ENCODE measurements at regions not wholly inside any gene's neighbourhood (a gene's known extent, or its start where the extent isn't known, plus 50 kb on each side); places are given as distances from the start of the nearest gene placed in this dataset.

- no peak for TF ChIP-seq TSHZ2 (CRISPR knock-in tag; IDR thresholded peaks at IDR 0.05)
- TF ChIP-seq CSDC2 (CRISPR knock-in tag; IDR thresholded peaks at IDR 0.05): no peak
- TF ChIP-seq BACH2 (CRISPR knock-in tag; IDR thresholded peaks at IDR 0.05; ENCODE audit: borderline replicate concordance): no peak
- TF ChIP-seq RARB (CRISPR knock-in tag; IDR thresholded peaks at IDR 0.05): no peak
- TF ChIP-seq PPARA (CRISPR knock-in tag; IDR thresholded peaks at IDR 0.05; ENCODE audit: borderline replicate concordance): no peak
- no peak for TF ChIP-seq ZNF565 (CRISPR knock-in tag; conservative IDR thresholded peaks at IDR 0.05; ENCODE audit: low read depth)
- TF ChIP-seq ZC3H10 (CRISPR knock-in tag; IDR thresholded peaks at IDR 0.05): no peak
- TF ChIP-seq, protein P1, sequence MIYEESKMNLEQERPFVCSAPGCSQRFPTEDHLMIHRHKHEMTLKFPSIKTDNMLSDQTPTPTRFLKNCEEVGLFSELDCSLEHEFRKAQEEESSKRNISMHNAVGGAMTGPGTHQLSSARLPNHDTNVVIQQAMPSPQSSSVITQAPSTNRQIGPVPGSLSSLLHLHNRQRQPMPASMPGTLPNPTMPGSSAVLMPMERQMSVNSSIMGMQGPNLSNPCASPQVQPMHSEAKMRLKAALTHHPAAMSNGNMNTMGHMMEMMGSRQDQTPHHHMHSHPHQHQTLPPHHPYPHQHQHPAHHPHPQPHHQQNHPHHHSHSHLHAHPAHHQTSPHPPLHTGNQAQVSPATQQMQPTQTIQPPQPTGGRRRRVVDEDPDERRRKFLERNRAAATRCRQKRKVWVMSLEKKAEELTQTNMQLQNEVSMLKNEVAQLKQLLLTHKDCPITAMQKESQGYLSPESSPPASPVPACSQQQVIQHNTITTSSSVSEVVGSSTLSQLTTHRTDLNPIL (CRISPR knock-in tag; IDR thresholded peaks at IDR 0.05; ENCODE audit: low read depth): no peak
- no peak for TF ChIP-seq ZFP3 (CRISPR knock-in tag; IDR thresholded peaks at IDR 0.05)
- no peak for TF ChIP-seq ZFP30 (CRISPR knock-in tag; IDR thresholded peaks at IDR 0.05)
- no peak for TF ChIP-seq ESRRG (CRISPR knock-in tag; IDR thresholded peaks at IDR 0.05)
- no peak for TF ChIP-seq SNAI2 (CRISPR knock-in tag; IDR thresholded peaks at IDR 0.05)
- no peak for TF ChIP-seq PATZ1 (CRISPR knock-in tag; IDR thresholded peaks at IDR 0.05; ENCODE audit: borderline replicate concordance)
Measured at GRCh38 chr3:22241110-22241509, 490.1 kb upstream of the ZNF385D start.

All from SK-N-SH treated with all-trans-retinoic acid at 6 μM for 48 hours (cell line).